Progenitor cell of endocrine pancreas (in vitro differentiated cells): ENCODE measurements at regions not wholly inside any gene's neighbourhood (a gene's known extent, or its start where the extent isn't known, plus 50 kb on each side); places are given as distances from the start of the nearest gene placed in this dataset.
A peak's percentile ranks its signal among the peaks of the same experiment; 100 is the strongest.

Experiments used
- DNase-seq: peaks from one replicate; pipeline ENCODE4 v3.0.0; 2021; ENCODE audit warnings: low spot score; ENCODE audit not compliant: unreplicated experiment
- H3K27ac Mint-ChIP-seq: 2 replicates; pipeline ENCODE4 v1.8.0; 2021; ENCODE audit warnings: mild to moderate bottlenecking, moderate library complexity, mixed read lengths
- H3K27me3 Mint-ChIP-seq: 2 replicates; pipeline ENCODE4 v1.8.0; 2021; ENCODE audit warnings: mixed read lengths
- H3K36me3 Mint-ChIP-seq: 2 replicates; pipeline ENCODE4 v1.8.0; 2022; ENCODE audit warnings: mixed read lengths; ENCODE audit not compliant: insufficient read depth
- H3K4me1 Mint-ChIP-seq: 2 replicates; pipeline ENCODE4 v1.8.0; 2021; ENCODE audit warnings: low read depth, mixed read lengths
- H3K4me3 Mint-ChIP-seq: 2 replicates; pipeline ENCODE4 v1.8.0; 2021; ENCODE audit warnings: low read depth, mild to moderate bottlenecking, moderate library complexity, mixed read lengths
- H3K9me3 Mint-ChIP-seq: 2 replicates; pipeline ENCODE4 v1.8.0; 2021; ENCODE audit warnings: low read depth, mixed read lengths
- TF ChIP-seq, protein P1 (sequence below): fragments of 200-600 bp; sonication (generic); IDR thresholded peaks from one replicate; pipeline ENCODE4 v1.5.0; 2021; ENCODE audit warnings: antibody characterized with exemption, mild to moderate bottlenecking; ENCODE audit not compliant: unreplicated experiment

DNA sequence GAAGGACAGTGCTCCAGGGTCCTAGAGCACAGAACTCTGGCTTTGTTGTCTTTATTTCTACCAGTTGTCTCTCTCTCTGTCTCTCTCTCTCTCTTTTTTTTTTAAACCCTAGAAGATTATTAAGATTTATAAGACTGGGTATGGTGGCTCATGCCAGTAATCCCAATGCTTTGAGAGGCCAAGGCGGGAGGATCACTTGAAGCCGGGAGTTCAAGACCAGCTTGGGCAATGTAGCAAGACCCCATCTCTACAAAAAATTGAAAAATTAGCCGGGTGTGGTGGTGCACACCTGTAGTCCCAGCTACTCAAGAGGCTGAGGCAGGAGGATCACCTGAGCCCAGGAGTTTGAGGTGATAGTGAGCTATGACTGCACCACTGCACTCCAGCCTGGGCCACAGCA lies 65.0 kb upstream of the ABL1 start:
- no peak for DNase-seq
- Mint-ChIP-seq H3K4me3 (no peak overlapping the region), H3K9me3 (peaks cover 8% of the 10 kb centered on the region), H3K27me3 (no peaks in the 10 kb centered on the region), H3K4me1 (peaks cover 28% of the 10 kb centered on the region), H3K27ac (peak overlapping the region; percentile 25), H3K36me3 (peaks cover 5% of the 10 kb centered on the region)
- TF ChIP-seq, protein P1, sequence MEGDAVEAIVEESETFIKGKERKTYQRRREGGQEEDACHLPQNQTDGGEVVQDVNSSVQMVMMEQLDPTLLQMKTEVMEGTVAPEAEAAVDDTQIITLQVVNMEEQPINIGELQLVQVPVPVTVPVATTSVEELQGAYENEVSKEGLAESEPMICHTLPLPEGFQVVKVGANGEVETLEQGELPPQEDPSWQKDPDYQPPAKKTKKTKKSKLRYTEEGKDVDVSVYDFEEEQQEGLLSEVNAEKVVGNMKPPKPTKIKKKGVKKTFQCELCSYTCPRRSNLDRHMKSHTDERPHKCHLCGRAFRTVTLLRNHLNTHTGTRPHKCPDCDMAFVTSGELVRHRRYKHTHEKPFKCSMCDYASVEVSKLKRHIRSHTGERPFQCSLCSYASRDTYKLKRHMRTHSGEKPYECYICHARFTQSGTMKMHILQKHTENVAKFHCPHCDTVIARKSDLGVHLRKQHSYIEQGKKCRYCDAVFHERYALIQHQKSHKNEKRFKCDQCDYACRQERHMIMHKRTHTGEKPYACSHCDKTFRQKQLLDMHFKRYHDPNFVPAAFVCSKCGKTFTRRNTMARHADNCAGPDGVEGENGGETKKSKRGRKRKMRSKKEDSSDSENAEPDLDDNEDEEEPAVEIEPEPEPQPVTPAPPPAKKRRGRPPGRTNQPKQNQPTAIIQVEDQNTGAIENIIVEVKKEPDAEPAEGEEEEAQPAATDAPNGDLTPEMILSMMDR: no peak

DNA sequence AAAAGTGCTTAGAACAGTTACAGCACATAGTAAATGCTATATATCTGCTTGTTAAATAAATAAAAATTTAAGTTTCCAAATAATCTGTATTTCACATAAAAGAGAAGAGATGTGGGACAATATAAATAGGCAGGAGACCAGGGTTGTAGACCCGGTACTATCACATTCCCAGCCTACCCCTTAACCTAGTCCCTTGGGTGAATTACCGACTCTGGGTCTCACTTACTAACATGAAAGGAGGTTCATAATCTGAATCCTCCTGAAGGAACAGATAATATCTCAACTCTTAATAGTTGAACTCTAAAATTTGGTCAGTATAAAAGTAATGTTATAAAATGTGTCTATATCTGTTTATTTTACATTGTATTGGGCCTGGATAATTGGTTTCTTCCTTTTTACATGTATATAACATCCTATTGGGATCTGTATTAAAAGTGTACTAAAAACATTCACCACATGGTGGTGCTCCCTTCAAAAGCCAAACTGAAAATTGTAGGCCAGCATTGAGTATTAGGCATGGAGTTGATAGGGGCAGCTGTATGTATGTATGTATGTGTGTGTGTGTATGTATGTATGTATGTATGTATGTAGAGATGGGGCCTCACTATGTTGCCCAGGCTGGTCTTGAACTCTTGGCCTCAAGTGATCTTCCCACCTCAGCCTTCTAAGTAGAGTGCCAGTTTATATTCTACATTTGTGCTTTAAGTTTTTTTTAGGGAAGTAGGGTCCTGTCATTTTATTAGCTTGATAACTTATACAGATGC lies 64.2 kb upstream of the ABL1 start:
- no peaks in the 10 kb centered on the region for H3K27me3 Mint-ChIP-seq

DNA sequence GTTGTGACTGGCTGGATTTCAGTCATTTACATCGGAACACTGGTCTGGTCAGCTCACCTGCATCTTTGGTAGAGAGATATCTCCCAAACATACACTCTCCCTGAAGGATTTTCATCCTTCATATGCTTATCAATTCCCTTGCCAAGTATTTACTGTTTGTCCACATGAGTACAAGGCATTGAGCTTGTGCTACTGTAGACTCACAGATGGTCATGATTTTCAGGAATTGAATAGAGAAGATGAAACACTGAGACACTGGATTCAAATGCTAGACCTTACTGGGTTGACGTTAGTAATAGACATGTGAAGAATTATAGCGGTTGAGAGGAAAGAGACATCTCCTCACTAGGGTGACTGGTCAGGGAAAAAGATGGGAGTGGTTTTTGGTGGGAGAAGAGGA lies 62.9 kb upstream of the ABL1 start:
- no peaks in the 10 kb centered on the region for H3K27me3 Mint-ChIP-seq
- peaks cover 16% of the 10 kb centered on the region for H3K4me1 Mint-ChIP-seq
- TF ChIP-seq, protein P1: no peak
- no peak overlapping the region for H3K4me3 Mint-ChIP-seq
- H3K9me3 Mint-ChIP-seq: peaks cover 21% of the 10 kb centered on the region
- peak overlapping the region; percentile 6 for H3K27ac Mint-ChIP-seq
- no peak for DNase-seq
- peaks cover 13% of the 10 kb centered on the region for H3K36me3 Mint-ChIP-seq

More for the DNA sequence above, 64.2 kb upstream of the ABL1 start:
- Mint-ChIP-seq H3K36me3 (peaks cover 10% of the 10 kb centered on the region), H3K9me3 (peaks cover 15% of the 10 kb centered on the region), H3K4me1 (peaks cover 24% of the 10 kb centered on the region), H3K27ac (no peak overlapping the region), H3K4me3 (no peak overlapping the region)
- DNase-seq: no peak
- TF ChIP-seq, protein P1: peak; percentile 71

DNA sequence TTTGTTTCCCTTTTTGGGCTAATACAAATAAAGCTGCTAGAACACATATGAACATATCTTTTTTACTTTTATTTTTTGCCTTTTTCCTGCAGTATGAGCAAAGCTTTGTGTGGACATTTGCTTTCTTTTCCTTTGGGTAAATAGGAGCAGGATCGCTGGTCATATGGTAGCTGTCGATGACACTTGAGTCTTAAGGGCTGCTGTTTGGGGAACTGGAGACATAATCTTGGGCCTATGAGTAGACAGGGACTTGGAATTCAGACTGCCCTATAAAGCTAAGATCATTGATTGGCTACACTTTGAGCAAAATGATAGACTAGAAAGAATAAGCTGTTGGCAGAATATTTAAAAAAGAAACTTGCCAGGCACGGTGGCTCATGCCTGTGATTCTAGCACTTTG lies 60.9 kb upstream of the ABL1 start:
- peaks cover 12% of the 10 kb centered on the region for H3K4me1 Mint-ChIP-seq
- no peak overlapping the region for H3K4me3 Mint-ChIP-seq
- no peak overlapping the region for H3K27ac Mint-ChIP-seq
- no peaks in the 10 kb centered on the region for H3K27me3 Mint-ChIP-seq
- H3K9me3 Mint-ChIP-seq: peaks cover 21% of the 10 kb centered on the region
- TF ChIP-seq, protein P1: no peak
- DNase-seq: no peak
- H3K36me3 Mint-ChIP-seq: peaks cover 13% of the 10 kb centered on the region

DNA sequence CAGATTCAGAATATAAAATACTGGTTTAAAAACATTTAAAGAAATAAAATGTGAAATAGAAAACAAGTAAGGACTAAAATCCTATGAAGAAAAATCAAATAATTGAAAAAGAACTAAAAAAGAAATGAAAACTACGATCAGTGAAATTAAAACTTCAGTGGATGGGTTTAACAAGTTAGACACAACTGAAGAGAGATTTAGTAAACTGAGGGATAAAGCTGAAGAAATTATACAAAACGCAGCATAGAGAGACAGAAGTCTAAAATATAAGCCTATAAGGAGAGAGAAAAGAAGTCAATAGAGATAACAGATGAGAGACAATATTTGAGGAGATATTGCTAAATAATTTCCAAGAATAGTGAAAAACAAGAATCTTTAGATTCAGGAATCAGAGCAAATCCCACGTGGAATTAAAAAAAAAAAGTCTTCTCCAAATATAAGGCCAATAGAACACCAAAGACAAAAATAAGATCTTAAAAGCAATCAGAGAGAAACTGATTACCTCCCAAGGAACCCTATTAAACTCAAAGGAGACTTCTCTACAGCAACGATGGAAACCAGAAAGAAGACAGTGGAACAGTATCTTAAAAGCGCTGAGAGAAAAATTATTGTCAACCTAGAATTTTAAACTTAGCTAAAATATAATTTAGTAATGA lies 59.6 kb upstream of the ABL1 start:
- DNase-seq: no peak
- Mint-ChIP-seq H3K36me3 (peaks cover 13% of the 10 kb centered on the region), H3K4me3 (no peak overlapping the region), H3K27ac (no peak overlapping the region), H3K9me3 (peaks cover 21% of the 10 kb centered on the region), H3K27me3 (no peaks in the 10 kb centered on the region), H3K4me1 (peaks cover 17% of the 10 kb centered on the region)
- TF ChIP-seq, protein P1: no peak
